UCSD-AML1 (cell line): ENCODE measurements at regions not wholly inside any gene's neighbourhood (a gene's known extent, or its start where the extent isn't known, plus 50 kb on each side); places are given as distances from the start of the nearest gene placed in this dataset.

ENCODE experiments used
- DNase-seq: peaks from one replicate; lab custom pipeline; 2025; ENCODE audit not compliant: unreplicated experiment; lab: John Stamatoyannopoulos, UW

- DNase-seq, result no peak
Measured at GRCh38 chr15:29919380-29919881, 97.2 kb upstream of the TJP1 start.

DNA sequence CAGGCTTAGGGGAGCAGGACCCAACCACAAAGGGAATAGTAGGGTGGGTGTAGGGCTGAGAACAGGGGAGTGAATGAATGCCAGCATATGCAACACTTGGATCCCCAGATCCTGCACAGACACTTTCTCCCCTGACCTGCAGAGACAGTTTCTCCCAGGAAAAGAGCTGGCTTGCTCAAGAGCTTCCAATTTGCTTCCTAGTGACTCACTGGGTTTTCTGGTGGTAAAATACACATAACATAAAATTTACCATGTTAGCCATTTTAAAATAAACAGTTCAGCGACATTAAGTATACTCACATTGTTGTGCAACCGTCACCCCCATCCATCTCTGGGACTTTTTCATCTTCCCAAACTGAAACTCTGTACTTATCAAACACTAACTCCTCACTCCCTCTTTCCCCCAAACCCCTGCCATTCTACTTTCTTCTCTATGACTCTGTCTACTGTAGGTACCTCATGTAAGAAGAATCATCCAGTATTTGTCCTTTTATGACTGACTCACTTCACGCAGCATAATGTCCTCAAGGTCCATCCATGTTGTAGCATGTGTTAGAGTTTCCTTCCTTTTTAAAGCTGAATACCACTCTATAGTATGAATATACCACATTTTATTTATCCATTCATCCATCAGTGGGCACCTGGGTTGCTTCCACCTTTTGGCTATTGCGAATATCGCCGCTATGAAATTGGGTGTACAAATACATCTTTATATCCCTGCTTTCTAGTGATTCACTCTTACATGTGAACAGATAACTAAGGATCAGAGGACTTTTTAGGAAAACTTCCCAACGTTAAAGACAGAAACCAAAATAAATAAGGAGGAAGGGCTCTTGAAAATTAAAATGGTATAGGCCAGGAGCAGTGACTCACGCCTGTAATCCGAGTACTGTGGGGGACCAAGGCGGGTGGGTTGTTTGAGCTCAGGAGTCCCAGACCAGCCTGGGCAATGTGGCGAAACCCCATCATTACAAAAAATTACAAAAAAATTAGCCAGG lies 95.6 kb upstream of the TJP1 start:
- DNase-seq, result no peak

GRCh38 chr15:29914511-29914926 lies 92.3 kb upstream of the TJP1 start:
- no peak for DNase-seq

DNA sequence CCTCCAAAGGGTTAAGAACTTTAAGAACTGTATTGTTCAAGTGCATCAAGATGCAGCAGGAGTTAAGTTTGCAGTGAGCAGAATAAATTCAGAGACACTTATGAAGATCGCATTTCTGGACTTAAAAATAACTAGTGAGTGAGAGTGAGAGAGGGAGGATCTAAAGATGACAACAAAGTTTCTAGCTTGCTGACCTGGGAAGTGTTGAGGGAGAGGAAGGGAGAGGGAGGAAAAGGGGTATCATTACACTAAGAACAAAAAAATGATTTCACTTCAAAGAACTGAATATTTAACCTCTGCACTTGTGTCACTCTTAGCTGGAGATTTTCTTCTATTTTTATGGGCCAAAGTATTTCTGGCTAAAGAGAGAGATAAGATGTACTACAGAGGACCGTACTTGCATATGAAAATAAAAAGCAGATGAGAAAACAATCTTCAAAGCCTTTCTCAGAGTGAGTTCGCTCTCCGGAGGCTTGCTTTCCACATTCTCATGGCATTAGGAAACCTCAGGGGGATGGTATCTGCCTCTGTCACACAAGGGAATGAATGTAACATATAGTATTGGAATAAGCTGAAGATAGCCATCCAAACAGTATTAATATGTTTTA lies 91.4 kb upstream of the TJP1 start:
- no peak for DNase-seq

GRCh38 chr15:29911705-29912104 lies 89.4 kb upstream of the TJP1 start:
- DNase-seq, result no peak

DNA sequence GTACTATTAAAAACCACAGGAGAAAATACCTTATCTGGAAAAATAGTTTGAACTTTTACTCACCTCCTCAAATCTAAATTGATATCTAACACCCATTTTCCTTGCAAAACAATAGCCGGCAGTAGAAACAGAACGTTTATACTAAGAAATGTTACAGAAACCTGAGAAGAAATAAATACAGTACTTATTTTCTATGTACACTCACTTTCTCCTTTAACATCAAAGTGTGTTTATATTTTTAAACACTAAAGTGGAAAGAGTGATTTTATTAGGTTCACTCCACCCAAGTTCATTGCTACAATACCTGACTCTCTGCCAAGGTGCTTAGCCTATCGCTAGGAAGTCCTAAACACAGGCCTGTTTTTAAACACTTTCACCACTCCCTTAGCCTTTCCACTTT lies 87.8 kb upstream of the TJP1 start:
- no peak for DNase-seq

DNA sequence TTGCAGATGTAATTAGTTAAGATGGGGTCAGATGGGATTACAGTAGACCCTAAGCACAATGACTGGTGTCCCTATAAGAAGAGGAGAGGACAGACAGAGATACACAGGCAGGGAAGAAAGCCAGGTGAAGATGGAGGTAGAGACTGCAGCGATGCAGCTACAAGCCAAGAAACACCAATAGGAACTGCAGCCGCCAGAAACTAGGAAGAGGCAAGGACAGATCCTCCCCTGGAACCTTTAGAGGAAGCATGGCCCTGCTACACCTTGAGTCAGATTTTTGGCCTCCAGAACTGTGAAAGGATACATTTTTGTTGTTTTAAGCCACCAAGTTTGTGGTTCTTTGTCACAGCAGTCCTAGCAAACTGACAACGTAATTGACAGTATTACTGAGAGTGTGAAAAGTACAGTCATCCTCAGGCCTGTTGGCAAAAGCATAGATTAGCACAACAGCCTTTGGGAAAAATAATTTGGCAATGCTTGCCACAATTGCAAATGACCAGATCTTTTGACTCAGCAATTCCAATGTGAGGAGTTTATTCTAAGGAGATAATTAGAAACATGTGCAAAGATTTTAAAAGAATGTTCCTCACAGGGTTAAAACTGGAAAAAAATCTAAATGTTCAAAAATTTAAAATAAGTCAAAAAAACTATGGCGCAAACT lies 82.6 kb upstream of the TJP1 start:
- no peak for DNase-seq

DNA sequence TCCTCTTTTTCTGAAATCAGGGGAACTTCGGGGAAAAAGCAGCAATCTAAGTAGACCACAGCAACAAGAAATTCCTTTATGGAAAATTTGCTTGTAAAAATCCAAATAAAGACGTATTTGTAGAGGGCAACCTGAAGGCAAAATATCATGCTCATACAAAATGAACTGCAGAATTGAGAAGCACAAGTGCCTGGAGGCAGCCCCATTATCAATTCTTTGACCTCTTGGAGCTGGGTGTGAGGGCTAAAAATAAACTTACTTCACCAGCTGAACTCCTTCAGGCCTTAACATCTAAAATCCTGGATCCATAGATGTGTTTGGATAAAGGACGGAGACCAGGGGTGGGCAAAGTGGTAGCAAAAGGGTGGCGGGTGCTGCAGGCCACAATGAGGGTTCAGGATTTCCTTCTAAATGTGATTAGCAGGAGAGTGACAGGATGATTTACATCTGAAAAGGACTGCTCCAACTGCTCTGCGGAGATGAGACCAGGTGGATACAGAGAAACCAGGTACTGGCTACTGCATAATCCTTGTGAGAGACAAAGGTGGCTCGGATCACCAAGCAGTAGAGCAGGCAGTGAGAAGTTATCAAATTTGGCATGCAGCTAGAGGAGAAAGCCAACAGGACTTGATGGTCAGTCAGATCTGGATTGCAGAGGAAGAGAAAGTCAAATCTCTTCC lies 81.7 kb upstream of the TJP1 start:
- DNase-seq, result no peak

- no peak for DNase-seq
Measured at GRCh38 chr15:29903028-29903427, 80.8 kb upstream of the TJP1 start.

DNA sequence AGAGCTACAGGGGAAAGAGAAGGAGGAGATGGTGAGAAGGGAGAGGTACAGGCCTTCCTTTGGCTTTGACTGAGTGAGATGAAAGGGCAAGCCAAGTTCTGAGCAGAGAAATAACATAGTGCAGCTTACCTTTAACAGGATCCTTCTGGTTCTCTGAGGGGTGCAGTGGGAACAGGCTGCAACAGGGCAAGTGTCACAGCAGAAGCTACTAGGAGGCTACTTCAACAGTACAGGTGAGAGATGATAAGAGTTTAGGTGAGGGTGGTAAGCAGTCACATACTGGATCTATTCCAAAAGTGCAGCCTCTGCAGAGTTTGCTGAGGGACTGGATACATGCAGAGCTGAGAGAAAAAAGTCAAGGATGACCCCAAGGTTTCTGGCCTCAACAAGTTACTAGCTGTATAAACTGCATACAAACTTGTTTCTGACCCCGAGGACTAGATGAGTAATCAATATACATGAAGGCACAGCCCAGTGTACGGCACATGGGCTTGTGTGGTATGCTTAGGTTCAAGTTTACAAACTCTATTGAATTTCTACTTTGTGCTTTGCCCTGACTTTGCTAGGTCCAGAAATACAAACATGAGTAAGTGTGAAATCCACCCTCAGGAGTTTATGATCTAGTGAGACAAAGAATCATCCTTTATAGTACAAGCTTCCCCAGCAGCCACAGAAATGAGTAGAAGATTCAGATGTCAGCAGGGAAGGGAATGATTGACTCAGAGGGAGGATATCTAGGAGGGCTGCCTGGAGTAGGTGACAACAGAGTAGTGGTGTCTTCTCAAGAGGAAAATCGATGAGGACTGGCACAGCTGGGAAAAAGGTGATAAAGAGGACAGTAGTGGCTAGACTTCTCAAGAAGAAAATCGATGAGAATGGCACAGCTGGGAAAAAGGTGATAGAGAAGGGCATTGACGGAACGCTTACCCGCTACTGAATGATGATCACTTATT lies 78.2 kb upstream of the TJP1 start:
- DNase-seq, result no peak

- no peak for DNase-seq
Measured at GRCh38 chr15:29896062-29896461, 73.8 kb upstream of the TJP1 start.

DNA sequence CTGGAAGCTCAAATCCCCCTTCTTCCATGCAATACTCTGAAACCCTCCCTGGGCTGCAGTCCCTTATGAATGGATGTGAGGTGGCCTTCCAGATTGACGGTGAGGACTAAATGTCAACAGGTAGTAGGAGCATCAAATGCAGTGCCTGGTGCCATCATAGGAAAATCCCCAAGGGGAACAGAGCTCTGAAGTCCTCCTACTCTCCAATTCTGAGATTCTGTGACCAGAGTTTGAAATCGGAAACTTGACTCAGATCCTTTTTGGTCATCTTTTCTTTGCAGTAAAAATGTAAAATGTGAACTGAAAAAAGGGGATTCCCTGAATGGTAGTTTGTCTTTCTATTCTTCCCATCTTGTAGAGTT lies 68.8 kb upstream of the TJP1 start:
- no peak for DNase-seq

GRCh38 chr15:29890336-29891095 lies 68.2 kb upstream of the TJP1 start:
- no peak for DNase-seq

DNA sequence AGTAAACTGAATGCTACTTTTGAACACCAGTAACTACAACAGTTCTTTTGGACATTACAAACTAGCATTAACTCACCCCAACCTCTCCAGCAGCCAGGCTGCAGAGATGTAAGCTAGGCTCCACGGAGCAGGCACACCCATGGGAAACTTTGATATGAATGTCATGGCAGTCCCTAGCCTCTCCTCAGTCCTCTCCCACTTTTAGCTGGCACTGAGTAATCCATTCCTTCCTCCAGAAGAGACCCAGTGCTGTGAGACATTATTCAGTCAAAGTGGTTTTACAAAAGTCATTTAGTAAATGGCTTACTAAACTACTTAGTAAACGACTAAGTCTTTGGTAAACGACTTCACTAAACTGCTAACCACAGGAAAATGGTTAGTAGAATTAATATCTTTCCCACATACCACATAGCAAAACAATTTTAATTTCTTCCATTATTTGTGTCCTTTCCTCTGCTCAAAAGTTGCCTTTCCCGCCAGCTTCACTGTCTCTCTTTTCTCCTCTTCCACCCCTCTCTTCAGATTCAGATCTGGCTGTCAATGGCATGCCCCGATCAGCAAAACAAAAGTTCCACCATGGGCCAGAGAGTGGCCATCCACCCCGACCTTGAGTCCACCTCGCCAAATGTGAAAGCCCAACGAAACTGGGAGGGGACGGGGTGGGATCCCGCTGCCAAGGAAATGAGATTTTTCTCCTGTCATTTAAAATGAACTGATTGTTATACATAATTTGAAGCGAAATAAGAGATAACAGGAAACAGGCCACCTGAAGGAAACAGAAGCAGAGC lies 67.5 kb upstream of the TJP1 start:
- DNase-seq, result no peak

- DNase-seq, result no peak
Measured at GRCh38 chr15:29888646-29889045, 66.4 kb upstream of the TJP1 start.

- no peak for DNase-seq
Measured at GRCh38 chr15:29887721-29888120, 65.5 kb upstream of the TJP1 start.

GRCh38 chr15:29885183-29885582 lies 62.9 kb upstream of the TJP1 start:
- no peak for DNase-seq

DNA sequence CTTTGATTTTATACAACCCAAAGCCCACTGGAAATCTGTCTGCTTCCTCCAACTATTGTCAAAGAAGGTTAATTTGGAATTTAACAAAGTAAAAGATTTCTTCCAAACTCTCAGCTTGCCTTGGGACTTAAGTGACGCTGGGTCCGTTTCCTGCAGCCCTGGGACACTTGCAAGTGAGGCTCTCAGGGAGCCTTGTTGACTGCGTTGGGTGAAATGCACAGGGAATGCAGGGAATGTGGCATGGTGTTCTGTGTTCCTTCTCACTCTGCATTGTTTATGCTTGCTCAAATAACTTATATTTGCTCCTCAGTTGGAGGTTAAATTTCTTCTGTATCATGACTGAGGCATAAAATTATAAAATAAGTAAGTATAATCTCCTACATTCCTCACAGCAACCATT lies 60.9 kb upstream of the TJP1 start:
- DNase-seq, result no peak

DNA sequence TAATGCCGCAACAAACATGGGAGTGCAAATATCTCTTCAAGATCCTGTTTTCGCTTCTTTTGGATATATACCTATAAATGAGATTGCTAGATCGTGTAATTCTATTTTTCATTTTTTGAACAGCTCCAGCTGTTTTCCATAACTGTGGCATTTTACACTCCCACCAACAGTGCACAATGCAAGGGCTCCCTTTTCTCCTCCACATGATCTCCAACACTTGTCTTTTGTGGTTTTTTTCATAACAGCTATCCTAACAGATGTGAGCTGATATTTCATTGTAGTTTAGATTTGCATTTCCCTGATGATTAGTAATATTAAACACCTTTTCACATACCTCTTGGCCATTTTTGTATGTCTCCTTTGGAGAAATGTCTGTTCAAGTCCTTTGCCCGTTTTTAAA lies 58.6 kb upstream of the TJP1 start:
- DNase-seq, result no peak
